Right lobe of liver (tissue), 4 donors: ENCODE measurements at regions not wholly inside any gene's neighbourhood (a gene's known extent, or its start where the extent isn't known, plus 50 kb on each side); places are given as distances from the start of the nearest gene placed in this dataset.

Experiments used
- POLR2A ChIP-seq: fragments of 450-650 bp; IDR thresholded peaks from one replicate; pipeline ENCODE4 v1.6.1; 2017; ENCODE audit warnings: antibody characterized with exemption, mild to moderate bottlenecking
- TF ChIP-seq, protein P1 (sequence below), 4 donors: fragments of 200-600 bp in 3 of 4; fragments of 450-650 bp in 1 of 4; IDR thresholded peaks; one replicate each; pipeline versions ENCODE4 v1.5.1 to v1.8.0; 2016 to 2022; ENCODE audit warnings: antibody characterized with exemption in 4 of 4, mild to moderate bottlenecking in 2 of 4
- donor health status: DM: no; HTN: no; CAD: no.
- donor health status: DM: no; HTN: no; CAD: no.
- donor health status: DM: no; HTN: yes; CAD: no.

DNA sequence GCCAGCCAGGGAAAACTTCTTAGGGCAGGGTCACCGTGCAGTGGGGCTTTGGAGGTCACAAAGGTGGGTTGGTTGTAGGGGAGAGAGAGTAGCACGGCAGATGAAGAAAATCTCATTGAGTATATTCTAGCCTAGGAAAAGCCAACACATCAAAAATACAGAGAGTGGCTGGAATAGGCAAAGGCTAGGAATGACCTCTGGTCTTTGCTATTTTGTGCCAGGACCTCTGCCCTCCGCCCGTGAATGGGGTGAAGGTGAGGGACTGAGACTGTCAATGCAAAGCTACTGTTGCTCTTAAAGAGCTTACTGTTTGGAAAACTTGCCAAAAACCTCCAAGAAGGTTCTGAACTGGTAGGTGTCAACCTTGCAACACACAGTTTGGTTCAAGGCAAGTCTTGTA is 346.7 kb downstream of the CDH26 start:
- no peak for TF ChIP-seq POLR2A
- TF ChIP-seq, protein P1, sequence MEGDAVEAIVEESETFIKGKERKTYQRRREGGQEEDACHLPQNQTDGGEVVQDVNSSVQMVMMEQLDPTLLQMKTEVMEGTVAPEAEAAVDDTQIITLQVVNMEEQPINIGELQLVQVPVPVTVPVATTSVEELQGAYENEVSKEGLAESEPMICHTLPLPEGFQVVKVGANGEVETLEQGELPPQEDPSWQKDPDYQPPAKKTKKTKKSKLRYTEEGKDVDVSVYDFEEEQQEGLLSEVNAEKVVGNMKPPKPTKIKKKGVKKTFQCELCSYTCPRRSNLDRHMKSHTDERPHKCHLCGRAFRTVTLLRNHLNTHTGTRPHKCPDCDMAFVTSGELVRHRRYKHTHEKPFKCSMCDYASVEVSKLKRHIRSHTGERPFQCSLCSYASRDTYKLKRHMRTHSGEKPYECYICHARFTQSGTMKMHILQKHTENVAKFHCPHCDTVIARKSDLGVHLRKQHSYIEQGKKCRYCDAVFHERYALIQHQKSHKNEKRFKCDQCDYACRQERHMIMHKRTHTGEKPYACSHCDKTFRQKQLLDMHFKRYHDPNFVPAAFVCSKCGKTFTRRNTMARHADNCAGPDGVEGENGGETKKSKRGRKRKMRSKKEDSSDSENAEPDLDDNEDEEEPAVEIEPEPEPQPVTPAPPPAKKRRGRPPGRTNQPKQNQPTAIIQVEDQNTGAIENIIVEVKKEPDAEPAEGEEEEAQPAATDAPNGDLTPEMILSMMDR (IDR thresholded peaks at IDR 0.05): no peak
